ENCODE measurements at regions not wholly inside any gene's neighbourhood (a gene's known extent, or its start where the extent isn't known, plus 50 kb on each side); places are given as distances from the start of the nearest gene placed in this dataset.

DNA sequence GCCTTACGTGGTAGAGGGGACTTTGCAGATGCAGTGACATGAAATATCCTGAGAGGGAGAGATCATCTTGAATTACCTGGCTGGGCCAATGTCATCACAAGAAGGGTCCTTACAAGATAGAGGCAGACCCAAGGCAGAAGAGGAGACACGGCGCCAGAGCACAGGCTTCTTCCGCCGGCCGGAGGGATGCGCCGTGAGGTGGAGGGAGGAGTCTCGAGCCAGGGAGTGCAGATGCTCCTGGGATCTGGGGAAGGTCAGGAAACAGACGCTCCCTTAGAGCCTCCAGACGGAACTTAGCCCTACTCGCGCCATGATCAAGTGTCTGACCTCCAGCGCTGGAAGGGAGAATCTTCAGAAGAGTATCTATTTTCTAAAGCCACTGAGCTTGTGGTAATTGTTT, 304.8 kb downstream of the GLRX3 start:
- 81 to 91% methylated on average over 9 to 14 of the region's 14 CpGs for WGBS, 2 donors
- Histone ChIP-seq H3K4me1 (no peaks in the 10 kb centered on the region), H3K9me3 (no peaks in the 10 kb centered on the region), H3K27ac (no peak overlapping the region), H3K36me3 (no peaks in the 10 kb centered on the region), H3K27me3 (no peaks in the 10 kb centered on the region), H3K4me3 (no peak overlapping the region)
- TF ChIP-seq, protein P1, sequence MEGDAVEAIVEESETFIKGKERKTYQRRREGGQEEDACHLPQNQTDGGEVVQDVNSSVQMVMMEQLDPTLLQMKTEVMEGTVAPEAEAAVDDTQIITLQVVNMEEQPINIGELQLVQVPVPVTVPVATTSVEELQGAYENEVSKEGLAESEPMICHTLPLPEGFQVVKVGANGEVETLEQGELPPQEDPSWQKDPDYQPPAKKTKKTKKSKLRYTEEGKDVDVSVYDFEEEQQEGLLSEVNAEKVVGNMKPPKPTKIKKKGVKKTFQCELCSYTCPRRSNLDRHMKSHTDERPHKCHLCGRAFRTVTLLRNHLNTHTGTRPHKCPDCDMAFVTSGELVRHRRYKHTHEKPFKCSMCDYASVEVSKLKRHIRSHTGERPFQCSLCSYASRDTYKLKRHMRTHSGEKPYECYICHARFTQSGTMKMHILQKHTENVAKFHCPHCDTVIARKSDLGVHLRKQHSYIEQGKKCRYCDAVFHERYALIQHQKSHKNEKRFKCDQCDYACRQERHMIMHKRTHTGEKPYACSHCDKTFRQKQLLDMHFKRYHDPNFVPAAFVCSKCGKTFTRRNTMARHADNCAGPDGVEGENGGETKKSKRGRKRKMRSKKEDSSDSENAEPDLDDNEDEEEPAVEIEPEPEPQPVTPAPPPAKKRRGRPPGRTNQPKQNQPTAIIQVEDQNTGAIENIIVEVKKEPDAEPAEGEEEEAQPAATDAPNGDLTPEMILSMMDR (IDR thresholded peaks at IDR 0.05), result no peak
- no peak for TF ChIP-seq POLR2A (IDR thresholded peaks at IDR 0.05)
- intact Hi-C loops (cut with DNase I), result no loop called here
- no peak for DNase-seq

DNA sequence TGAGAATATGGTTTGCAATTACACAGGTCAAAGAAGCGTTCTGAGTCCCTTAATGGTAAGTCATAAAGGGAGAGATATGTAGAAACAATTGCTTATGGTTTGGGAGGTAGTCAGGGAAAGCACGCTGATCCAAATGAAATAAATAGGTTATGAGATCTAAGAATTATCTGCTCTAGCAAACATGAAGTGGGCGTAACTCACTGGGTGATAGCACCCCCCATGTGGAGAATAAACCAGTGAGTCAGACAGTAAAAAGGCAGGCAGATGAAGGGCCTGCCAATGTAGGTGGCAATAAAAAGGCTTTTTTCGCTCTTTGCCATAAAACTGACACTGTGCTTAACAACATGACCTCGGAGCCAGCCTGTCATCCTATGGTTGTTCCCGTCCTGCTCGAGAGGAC, 306.9 kb downstream of the GLRX3 start:
- Histone ChIP-seq H3K27ac (no peak overlapping the region), H3K4me3 (no peak overlapping the region), H3K27me3 (no peaks in the 10 kb centered on the region), H3K4me1 (no peaks in the 10 kb centered on the region), H3K9me3 (no peaks in the 10 kb centered on the region), H3K36me3 (no peaks in the 10 kb centered on the region)
- intact Hi-C loops (cut with DNase I), result no loop called here
- no peak for DNase-seq
- TF ChIP-seq POLR2A (IDR thresholded peaks at IDR 0.05), result no peak
- TF ChIP-seq, protein P1 (IDR thresholded peaks at IDR 0.05), result no peak
- WGBS, 2 donors, result 70 to 77% methylated on average over 5 to 7 of the region's 7 CpGs

DNA sequence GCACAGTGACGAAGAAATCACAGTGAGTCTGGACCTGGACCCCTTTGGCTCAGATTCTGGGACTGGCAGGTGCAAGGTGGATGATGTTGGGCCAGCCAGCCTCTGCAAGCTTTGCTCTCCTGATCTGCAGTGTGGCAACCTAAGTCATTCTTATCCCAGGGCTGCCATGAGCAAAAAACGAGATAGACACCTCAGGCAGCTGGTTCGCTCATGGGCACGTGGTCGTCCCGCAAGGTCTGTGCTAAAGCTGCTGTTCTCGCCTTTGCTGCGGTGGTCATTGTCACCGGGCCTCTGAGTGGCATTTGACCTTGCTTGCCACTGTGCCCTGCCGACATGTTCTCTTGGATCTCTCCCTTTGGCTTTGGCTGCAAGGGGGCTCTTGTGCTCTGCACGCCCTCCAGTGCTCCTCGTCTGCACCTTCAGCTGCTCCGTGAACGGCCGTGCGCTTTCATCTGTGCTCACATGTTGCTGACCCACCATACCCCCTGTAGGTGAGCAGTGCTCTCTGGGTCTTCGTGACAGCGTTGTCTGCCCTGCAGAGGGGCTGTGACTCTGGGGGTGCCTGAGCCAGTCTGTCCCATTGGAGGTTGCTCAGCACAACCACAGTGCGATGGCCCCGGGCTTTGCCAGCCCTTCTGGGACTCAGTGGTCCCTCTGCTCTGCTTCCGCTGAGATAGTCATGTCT, 317.0 kb downstream of the GLRX3 start:
- no peaks in the 10 kb centered on the region for H3K4me1 ChIP-seq
- peaks cover 0 to 18% (median 0%) of the 10 kb centered on the region in 3 donors for H3K9me3 ChIP-seq
- DNase-seq, result no peak
- 84 to 88% methylated on average over 12 to 21 of the region's 21 CpGs for WGBS, 2 donors
- H3K36me3 ChIP-seq, result no peaks in the 10 kb centered on the region
- H3K4me3 ChIP-seq, result no peak overlapping the region
- TF ChIP-seq, protein P1 (IDR thresholded peaks at IDR 0.05), result no peak
- no peak for TF ChIP-seq POLR2A (IDR thresholded peaks at IDR 0.05)
- no peak overlapping the region for H3K27ac ChIP-seq
- intact Hi-C loops (cut with DNase I), result no loop called here
- H3K27me3 ChIP-seq, result peaks cover 0 to 11% (median 0%) of the 10 kb centered on the region in 4 donors

DNA sequence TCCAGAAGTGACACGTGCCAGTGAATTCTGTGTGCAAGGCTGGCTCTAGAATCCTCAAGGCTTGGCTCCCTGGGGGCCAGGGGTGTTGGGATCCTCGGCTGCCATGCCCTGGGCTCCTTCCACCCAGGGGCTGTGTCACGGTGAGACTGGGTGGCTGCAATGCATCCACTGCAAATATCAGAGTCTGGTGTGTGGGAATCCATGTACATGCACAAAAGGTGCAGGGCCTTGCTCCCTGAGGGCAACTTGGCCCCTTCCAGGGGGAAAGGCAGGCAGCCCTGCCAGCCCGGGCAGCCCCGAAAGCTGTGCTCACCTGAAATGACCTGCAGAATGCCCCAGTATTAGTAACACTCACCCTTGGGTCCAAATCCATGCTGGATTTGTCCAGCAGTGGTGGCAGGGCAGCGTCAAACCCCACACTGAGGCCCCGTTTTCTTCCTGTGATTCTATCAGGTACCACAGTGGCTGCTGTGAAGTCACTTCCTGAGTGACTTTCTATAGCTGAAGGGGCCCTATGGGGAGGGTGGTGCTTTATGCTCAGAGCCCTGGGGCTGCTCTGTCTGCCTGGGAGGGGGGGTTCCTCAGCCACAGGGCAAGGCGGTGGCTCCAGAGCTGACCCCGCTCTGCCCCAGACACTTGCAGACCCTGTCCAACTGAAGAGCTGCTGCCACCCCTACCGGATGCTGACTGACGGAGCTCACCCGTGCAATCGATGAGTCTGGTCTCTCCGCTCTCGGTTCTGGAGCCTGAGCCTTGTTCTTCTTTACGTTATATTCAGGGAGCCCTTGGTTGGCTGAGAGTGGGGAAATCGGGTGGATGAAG, 317.7 kb downstream of the GLRX3 start:
- H3K4me3 ChIP-seq, result no peak overlapping the region
- no peak for DNase-seq
- H3K27ac ChIP-seq, result no peak overlapping the region
- H3K36me3 ChIP-seq, result no peaks in the 10 kb centered on the region
- peaks cover 0 to 18% (median 0%) of the 10 kb centered on the region in 3 donors for H3K9me3 ChIP-seq
- no peaks in the 10 kb centered on the region for H3K4me1 ChIP-seq
- WGBS, 2 donors, result 82 to 86% methylated on average over 10 of the region's 17 CpGs
- H3K27me3 ChIP-seq, result peaks cover 0 to 11% (median 0%) of the 10 kb centered on the region in 4 donors
- TF ChIP-seq, protein P1 (IDR thresholded peaks at IDR 0.05), result no peak
- no peak for TF ChIP-seq POLR2A (IDR thresholded peaks at IDR 0.05)
- intact Hi-C loops (cut with DNase I), result no loop called here

DNA sequence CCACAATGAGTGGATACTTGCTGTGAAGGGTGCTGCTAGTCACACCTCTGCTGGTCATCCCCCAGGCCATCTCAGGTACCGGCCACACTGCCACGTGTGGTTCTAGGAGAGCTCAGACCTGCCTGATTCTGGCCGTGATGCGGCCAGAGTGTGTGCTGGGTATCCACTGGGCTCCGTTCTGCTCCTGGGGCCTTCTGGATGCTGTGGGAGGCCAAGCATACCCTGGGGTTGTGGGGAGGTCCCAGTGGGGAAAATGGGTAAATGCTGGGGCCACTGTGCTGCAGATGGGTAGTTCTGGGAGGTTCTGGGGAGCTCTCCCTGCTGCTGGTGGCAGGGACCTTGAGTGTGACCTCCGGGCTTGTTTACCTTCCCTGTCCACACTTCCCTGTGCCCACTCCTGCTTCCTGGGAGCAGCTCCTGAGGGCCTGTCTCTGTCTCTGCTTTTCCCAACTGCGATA, 318.4 kb downstream of the GLRX3 start:
- TF ChIP-seq, protein P1 (IDR thresholded peaks at IDR 0.05), result no peak
- no peak for TF ChIP-seq POLR2A (IDR thresholded peaks at IDR 0.05)

More for the DNA sequence above, 318.4 kb downstream of the GLRX3 start:
- Histone ChIP-seq H3K27ac (no peak overlapping the region), H3K36me3 (no peaks in the 10 kb centered on the region), H3K4me1 (no peaks in the 10 kb centered on the region), H3K9me3 (peaks cover 0 to 18% (median 0%) of the 10 kb centered on the region in 3 donors), H3K27me3 (peaks cover 0 to 11% (median 0%) of the 10 kb centered on the region in 4 donors), H3K4me3 (no peak overlapping the region)
- WGBS, 2 donors, result no CpG with 5 or more reads among the region's 7 CpGs
- DNase-seq, result no peak
- intact Hi-C loops (cut with DNase I), result no loop called here
